Liver (tissue), 8 donors: ENCODE measurements at regions not wholly inside any gene's neighbourhood (a gene's known extent, or its start where the extent isn't known, plus 50 kb on each side); places are given as distances from the start of the nearest gene placed in this dataset.

Experiments used
- DNase-seq: peaks from one replicate; pipeline ENCODE4 v3.0.0-alpha.2; 2017; ENCODE audit warnings: low spot score
- H3K27ac ChIP-seq, 2 donors: one replicate each; pipeline ENCODE4 v1.7.0; 2013; ENCODE audit warnings: inconsistent platforms in 2 of 2, low read length in 2 of 2, control low read depth in 1 of 2, low read depth in 1 of 2, mild to moderate bottlenecking in 1 of 2
- H3K27me3 ChIP-seq, 4 donors: one replicate each; pipeline versions ENCODE4 v1.6.1 to v1.7.0; 2013; ENCODE audit warnings: low read length in 3 of 4, inconsistent platforms in 1 of 4, mild to moderate bottlenecking in 1 of 4, moderate library complexity in 1 of 4; ENCODE audit not compliant: control insufficient read depth in 4 of 4, insufficient read depth in 4 of 4
- H3K36me3 ChIP-seq, 4 donors: one replicate each; pipeline versions ENCODE4 v1.6.1 to v1.7.0; 2013; ENCODE audit warnings: low read length in 3 of 4, mild to moderate bottlenecking in 3 of 4, low read depth in 1 of 4, moderate library complexity in 1 of 4; ENCODE audit not compliant: control insufficient read depth in 4 of 4, insufficient read depth in 3 of 4
- H3K4me1 ChIP-seq, 4 donors: one replicate each; pipeline versions ENCODE4 v1.6.1 to v1.7.0; 2013; ENCODE audit warnings: low read length in 3 of 4, mild to moderate bottlenecking in 3 of 4, moderate library complexity in 1 of 4; ENCODE audit not compliant: control insufficient read depth in 4 of 4, insufficient read depth in 4 of 4
- H3K4me3 ChIP-seq, 3 donors: one replicate each; pipeline versions ENCODE4 v1.6.1 to v1.7.0; 2013; ENCODE audit warnings: low read length in 3 of 3, control low read depth in 1 of 3, low read depth in 1 of 3, mild to moderate bottlenecking in 1 of 3
- H3K9ac ChIP-seq, 2 donors: one replicate each; pipeline ENCODE4 v1.7.0; 2013; ENCODE audit warnings: low read length in 2 of 2, mild to moderate bottlenecking in 2 of 2, moderate library complexity in 2 of 2, control low read depth in 1 of 2, low read depth in 1 of 2
- H3K9me3 ChIP-seq, 4 donors: one replicate each; pipeline versions ENCODE4 v1.6.1 to v1.7.0; 2013; ENCODE audit warnings: low read length in 3 of 4; ENCODE audit not compliant: control insufficient read depth in 4 of 4
- ATF3 ChIP-seq: IDR thresholded peaks from 2 replicates; pipeline ENCODE4 v1.6.1; 2016; ENCODE audit warnings: antibody characterized with exemption
- CTCF ChIP-seq: fragments of 150-350 bp; IDR thresholded peaks from 2 replicates; pipeline ENCODE4 v1.5.1; 2017; ENCODE audit warnings: improper control_type of control experiment, low read depth, low read length; ENCODE audit not compliant: missing input control
- EGR1 ChIP-seq, 2 donors: IDR thresholded peaks; 2 replicates each; pipeline ENCODE4 v1.6.1; 2016 to 2018; ENCODE audit warnings: antibody characterized with exemption in 2 of 2, low read depth in 2 of 2
- FOXA1 ChIP-seq: IDR thresholded peaks from 2 replicates; pipeline ENCODE4 v1.6.1; 2016; ENCODE audit warnings: antibody characterized with exemption
- FOXA2 ChIP-seq: IDR thresholded peaks from 2 replicates; pipeline ENCODE4 v1.6.1; 2016; ENCODE audit warnings: antibody characterized with exemption
- GABPA ChIP-seq, 2 donors: IDR thresholded peaks in 1 of 2; conservative IDR thresholded peaks in 1 of 2; 2 replicates each; pipeline ENCODE4 v1.6.1; 2016; ENCODE audit warnings: antibody characterized with exemption in 2 of 2, mild to moderate bottlenecking in 1 of 2, moderate library complexity in 1 of 2
- HNF4A ChIP-seq, 2 donors: conservative IDR thresholded peaks; 2 replicates each; pipeline ENCODE4 v1.6.1; 2016; ENCODE audit warnings: antibody characterized with exemption in 2 of 2, mild to moderate bottlenecking in 2 of 2
- JUND ChIP-seq, 2 donors: IDR thresholded peaks; 2 replicates each; pipeline ENCODE4 v1.6.1; 2016; ENCODE audit warnings: antibody characterized with exemption in 2 of 2
- MAX ChIP-seq: IDR thresholded peaks from 2 replicates; pipeline ENCODE4 v1.6.1; 2016; ENCODE audit warnings: antibody characterized with exemption
- NR2F2 ChIP-seq: IDR thresholded peaks from 2 replicates; pipeline ENCODE4 v1.6.1; 2016; ENCODE audit warnings: antibody characterized with exemption
- RAD21 ChIP-seq, 2 donors: IDR thresholded peaks; 2 replicates each; pipeline ENCODE4 v1.6.1; 2016; ENCODE audit warnings: antibody characterized with exemption in 2 of 2, mild to moderate bottlenecking in 2 of 2
- RXRA ChIP-seq, 2 donors: IDR thresholded peaks; 2 replicates each; pipeline ENCODE4 v1.6.1; 2017 to 2018; ENCODE audit warnings: antibody characterized with exemption in 2 of 2, mild to moderate bottlenecking in 1 of 2
- SP1 ChIP-seq: IDR thresholded peaks from 2 replicates; pipeline ENCODE4 v1.6.1; 2018; ENCODE audit warnings: antibody characterized with exemption, mild to moderate bottlenecking
- TAF1 ChIP-seq: conservative IDR thresholded peaks from 2 replicates; pipeline ENCODE4 v1.6.1; 2016; ENCODE audit warnings: antibody characterized with exemption, mild to moderate bottlenecking
- YY1 ChIP-seq: IDR thresholded peaks from 2 replicates; pipeline ENCODE4 v1.6.1; 2016; ENCODE audit warnings: antibody characterized with exemption, mild to moderate bottlenecking
- ZBTB33 ChIP-seq: IDR thresholded peaks from 2 replicates; pipeline ENCODE4 v1.6.1; 2016; ENCODE audit warnings: antibody characterized with exemption
- WGBS: extraction: QIAGEN DNeasy Blood & Tissue Kit; methylation state at CpG from one replicate; pipeline ENCODE4 v1.1.7; 2013; 5-methylcytosine and 5-hydroxymethylcytosine counted together
- TF ChIP-seq, protein P1 (sequence below): IDR thresholded peaks from 2 replicates; pipeline ENCODE4 v1.6.1; 2016; ENCODE audit warnings: antibody characterized with exemption, mild to moderate bottlenecking
- donor health status: healthy.
- donor health status: healthy.
- donor health status: healthy.
- donor health status: healthy.
- donor health status: healthy.

GRCh38 chr14:81981307-81981675, 447.6 kb upstream of the SEL1L start:
- TF ChIP-seq TAF1 (no peak), RAD21 (IDR thresholded peaks at IDR 0.05) (no peak), RXRA (IDR thresholded peaks at IDR 0.05) (no peak), GABPA (IDR thresholded peaks at IDR 0.05 in 1 of 2, conservative IDR thresholded peaks at IDR 0.05 in 1 of 2) (no peak), FOXA2 (no peak)
- WGBS, result 60% methylated on average over 5 of the region's 5 CpGs
- Histone ChIP-seq H3K4me3 (no peak overlapping the region), H3K36me3 (no peaks in the 10 kb centered on the region), H3K9me3 (no peaks in the 10 kb centered on the region), H3K4me1 (peaks cover 0 to 9% (median 0%) of the 10 kb centered on the region in 4 donors), H3K27me3 (no peaks in the 10 kb centered on the region), H3K27ac (no peak overlapping the region), H3K9ac (no peak overlapping the region)
- DNase-seq, result no peak

DNA sequence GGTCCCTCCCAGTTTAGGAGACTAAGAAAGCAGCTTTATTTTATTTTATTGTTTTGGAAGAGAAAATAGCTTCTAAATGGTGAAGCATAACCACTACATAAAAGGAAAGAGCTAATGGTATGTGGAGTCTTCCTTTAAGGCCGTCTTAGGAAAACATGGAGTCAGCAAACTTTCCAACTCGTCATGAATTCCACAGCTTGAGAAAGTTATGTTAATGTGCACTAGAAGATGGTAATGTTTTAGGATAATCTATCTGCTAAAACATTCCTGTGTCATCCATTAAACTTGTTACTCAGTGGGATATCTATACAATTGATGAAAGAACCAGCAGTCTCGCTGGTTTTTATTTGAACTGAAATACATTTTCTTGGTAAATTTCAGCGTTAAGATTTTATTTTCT, 448.4 kb upstream of the SEL1L start:
- WGBS, result 88% methylated on average over 4 of the region's 4 CpGs
- Histone ChIP-seq H3K27ac (no peak overlapping the region), H3K9me3 (no peaks in the 10 kb centered on the region), H3K36me3 (no peaks in the 10 kb centered on the region), H3K9ac (no peak overlapping the region), H3K4me3 (no peak overlapping the region), H3K4me1 (peaks cover 0 to 9% (median 0%) of the 10 kb centered on the region in 4 donors), H3K27me3 (no peaks in the 10 kb centered on the region)
- DNase-seq, result no peak
- no peak for TF ChIP-seq CTCF
- no peak for TF ChIP-seq ZBTB33

GRCh38 chr14:81986005-81986404, 452.4 kb upstream of the SEL1L start:
- Histone ChIP-seq H3K4me1 (peaks cover 0 to 5% (median 0%) of the 10 kb centered on the region in 4 donors), H3K27ac (no peak overlapping the region), H3K9me3 (no peaks in the 10 kb centered on the region), H3K27me3 (no peaks in the 10 kb centered on the region), H3K36me3 (no peaks in the 10 kb centered on the region), H3K9ac (no peak overlapping the region), H3K4me3 (no peak overlapping the region)
- no peak for DNase-seq
- peak; percentile 53 for TF ChIP-seq ZBTB33
- TF ChIP-seq, protein P1, sequence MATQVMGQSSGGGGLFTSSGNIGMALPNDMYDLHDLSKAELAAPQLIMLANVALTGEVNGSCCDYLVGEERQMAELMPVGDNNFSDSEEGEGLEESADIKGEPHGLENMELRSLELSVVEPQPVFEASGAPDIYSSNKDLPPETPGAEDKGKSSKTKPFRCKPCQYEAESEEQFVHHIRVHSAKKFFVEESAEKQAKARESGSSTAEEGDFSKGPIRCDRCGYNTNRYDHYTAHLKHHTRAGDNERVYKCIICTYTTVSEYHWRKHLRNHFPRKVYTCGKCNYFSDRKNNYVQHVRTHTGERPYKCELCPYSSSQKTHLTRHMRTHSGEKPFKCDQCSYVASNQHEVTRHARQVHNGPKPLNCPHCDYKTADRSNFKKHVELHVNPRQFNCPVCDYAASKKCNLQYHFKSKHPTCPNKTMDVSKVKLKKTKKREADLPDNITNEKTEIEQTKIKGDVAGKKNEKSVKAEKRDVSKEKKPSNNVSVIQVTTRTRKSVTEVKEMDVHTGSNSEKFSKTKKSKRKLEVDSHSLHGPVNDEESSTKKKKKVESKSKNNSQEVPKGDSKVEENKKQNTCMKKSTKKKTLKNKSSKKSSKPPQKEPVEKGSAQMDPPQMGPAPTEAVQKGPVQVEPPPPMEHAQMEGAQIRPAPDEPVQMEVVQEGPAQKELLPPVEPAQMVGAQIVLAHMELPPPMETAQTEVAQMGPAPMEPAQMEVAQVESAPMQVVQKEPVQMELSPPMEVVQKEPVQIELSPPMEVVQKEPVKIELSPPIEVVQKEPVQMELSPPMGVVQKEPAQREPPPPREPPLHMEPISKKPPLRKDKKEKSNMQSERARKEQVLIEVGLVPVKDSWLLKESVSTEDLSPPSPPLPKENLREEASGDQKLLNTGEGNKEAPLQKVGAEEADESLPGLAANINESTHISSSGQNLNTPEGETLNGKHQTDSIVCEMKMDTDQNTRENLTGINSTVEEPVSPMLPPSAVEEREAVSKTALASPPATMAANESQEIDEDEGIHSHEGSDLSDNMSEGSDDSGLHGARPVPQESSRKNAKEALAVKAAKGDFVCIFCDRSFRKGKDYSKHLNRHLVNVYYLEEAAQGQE, result no peak
- no peak for TF ChIP-seq NR2F2
- no peak for TF ChIP-seq TAF1
- no peak for TF ChIP-seq FOXA1
- no peak for TF ChIP-seq EGR1 (IDR thresholded peaks at IDR 0.05; ENCODE audit: low read depth in 2 of 2)
- TF ChIP-seq GABPA (IDR thresholded peaks at IDR 0.05 in 1 of 2, conservative IDR thresholded peaks at IDR 0.05 in 1 of 2), result no peak
- peak; percentile 93 for TF ChIP-seq YY1
- TF ChIP-seq RXRA (IDR thresholded peaks at IDR 0.05), result peak; percentile 40 to 79
- TF ChIP-seq SP1, result peak; percentile 65
- peak in 1 of 2 donors; percentile 34 for TF ChIP-seq JUND (IDR thresholded peaks at IDR 0.05)
- TF ChIP-seq ATF3, result peak; percentile 92
- TF ChIP-seq RAD21 (IDR thresholded peaks at IDR 0.05), result peak; percentile 27 to 48
- TF ChIP-seq MAX, result peak; percentile 52
- peak; percentile 76 for TF ChIP-seq FOXA2
- TF ChIP-seq HNF4A (conservative IDR thresholded peaks at IDR 0.05), result peak; percentile 88 to 89
